HG03469 (cell line): ENCODE measurements at regions not wholly inside any gene's neighbourhood (a gene's known extent, or its start where the extent isn't known, plus 50 kb on each side); places are given as distances from the start of the nearest gene placed in this dataset.
"Not testable (repeated sequence)": the region's sequence is repeated elsewhere in the genome, so short reads cannot be mapped to it uniquely, and the experiment has no call there.

Experiments
- ATAC-seq: cut with Tn5 transposase; IDR thresholded peaks from one replicate; pipeline ENCODE4 v1.9.1; 2021; ENCODE audit warnings: mild to moderate bottlenecking, moderate library complexity, moderate number of reproducible peaks; ENCODE audit not compliant: unreplicated experiment

DNA sequence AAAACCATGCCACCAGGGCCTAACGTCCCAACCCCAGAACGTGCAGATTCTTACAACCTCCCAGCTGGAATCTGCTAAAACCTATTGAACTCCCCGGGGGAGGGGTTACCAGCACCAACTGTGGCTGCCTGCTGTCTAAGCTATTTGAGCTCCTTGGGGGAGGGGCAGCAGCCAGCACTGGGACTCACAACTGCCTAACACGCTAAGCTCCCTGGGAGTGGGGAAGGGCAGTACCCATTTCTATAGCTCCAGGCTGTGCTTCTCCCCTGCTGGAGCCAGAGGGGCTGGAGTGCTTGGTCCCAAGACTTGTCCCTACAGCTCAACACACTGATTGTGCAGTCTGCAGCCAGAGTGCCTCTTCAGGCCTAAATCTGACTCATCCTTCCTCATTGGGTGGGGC is 459.8 kb upstream of the FGF16 start:
- no peak for ATAC-seq

DNA sequence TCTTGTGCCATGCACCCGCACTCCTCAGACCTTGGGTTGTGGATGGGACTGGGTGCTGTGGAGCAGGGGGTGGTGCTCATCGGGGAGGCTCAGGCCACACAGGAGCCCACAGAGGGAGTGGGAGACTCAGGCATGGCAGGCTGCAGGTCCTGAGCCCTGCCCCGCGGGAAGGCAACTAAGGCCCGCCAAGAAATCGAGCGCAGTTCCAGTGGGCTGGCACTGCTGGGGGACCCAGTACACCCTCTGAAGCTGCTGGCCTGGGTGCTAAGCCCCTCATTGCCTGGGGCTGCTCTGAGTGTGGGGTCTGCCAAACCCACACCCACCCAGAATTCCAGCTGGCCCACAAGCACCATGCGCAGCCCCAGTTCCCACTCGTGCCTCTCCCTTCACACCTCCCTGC is 450.5 kb upstream of the FGF16 start:
- no peak for ATAC-seq

DNA sequence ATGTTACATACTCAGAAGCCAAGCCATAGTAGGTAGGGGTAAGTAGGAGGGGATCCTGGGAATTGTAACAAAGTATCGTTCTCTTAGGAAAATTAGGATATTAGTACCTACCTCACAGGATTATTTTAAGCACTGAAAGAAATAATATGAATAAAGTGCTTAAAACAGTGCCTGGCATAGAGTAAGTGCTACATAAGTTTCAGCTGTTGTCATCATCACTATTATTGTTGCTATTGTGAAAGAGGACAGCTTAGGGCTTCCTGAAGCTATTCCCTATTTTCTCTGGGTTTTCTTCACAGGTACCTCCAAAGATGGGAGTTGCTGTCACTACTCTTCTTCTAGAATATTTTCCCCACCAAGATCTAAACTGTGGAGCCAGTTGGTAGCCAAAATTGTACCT is 443.7 kb upstream of the FGF16 start:
- no peak for ATAC-seq

DNA sequence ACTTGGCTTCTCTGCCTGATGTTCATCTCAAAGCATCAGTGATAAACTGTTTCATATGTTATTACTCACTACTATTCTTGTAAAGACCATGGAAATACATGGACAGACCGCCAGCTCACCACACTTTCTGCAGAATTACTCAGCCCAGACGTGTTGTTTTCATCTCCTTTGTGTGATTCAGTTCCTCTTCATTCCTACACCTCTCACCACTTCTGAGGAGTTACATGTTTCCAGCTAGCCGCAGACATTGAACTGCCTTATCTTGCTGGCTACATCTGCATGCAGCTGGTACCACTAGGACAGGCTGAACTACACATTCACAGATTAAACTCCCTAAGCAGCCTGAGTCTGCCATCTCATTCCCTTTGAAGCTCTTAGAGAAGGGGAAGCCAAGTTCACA is 443.2 kb upstream of the FGF16 start:
- no peak for ATAC-seq

DNA sequence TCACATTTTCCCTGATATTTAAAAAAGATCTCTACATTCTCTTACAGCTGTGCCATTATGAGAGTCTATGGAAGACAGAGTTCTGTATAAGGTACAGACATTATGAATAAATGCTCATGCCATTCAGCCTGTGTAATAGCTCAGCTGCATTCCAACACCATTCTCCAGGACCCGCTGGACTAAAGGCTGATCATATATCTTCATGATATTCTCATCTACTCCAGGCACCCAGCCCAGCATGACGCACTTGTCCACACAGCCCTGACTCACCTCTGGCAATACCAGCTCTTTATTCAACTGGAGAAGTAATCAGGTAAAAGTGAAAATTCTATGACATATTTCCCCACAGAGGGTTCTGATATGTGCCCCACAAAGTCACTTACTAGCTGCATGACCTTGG is 437.5 kb upstream of the FGF16 start:
- no peak for ATAC-seq

DNA sequence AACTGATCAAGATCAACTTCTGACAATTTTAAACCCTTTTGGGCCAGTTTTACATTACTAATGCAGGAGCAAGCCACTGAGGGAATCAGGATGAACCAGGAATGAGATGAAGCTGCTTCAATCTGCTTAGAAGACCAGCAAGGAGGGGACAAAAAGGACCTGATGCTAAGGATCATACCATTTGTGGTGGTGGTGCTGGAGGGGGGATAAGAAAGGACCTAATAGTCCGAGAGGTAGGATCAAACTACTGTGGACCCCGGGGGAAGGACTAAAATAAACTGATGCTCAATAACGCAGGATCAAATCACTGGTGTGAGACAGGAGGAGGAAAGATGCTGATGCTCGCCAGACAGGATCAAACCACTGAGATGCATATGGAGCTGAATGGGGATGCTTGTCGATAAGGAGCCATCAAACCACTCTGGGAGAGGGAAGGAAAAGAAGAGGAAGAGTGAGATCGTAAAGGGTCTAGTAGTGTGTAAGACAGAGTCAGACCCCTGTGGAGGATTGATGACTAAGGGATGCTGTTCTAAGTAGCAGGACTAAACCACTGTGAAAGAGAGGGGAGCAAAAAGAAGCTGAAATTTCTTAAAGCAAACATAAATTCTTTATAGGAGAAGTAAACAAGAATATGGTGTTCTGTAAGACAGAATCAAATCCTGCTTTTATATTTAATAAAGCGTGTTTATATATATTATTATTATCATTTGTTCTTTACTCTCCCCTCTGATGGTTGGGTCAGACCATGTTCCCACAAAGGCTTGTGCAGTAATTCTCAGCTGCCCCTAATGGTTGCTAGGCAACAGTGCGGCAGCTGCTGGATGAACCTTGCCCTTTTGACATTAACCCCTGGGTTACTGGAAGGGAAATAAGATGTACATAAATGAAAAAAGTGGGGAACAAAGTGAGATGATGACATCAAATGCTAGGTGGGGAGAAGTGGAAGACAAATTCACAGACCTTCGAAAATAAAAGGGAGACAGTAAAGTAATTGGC is 432.5 kb upstream of the FGF16 start:
- no peak for ATAC-seq

DNA sequence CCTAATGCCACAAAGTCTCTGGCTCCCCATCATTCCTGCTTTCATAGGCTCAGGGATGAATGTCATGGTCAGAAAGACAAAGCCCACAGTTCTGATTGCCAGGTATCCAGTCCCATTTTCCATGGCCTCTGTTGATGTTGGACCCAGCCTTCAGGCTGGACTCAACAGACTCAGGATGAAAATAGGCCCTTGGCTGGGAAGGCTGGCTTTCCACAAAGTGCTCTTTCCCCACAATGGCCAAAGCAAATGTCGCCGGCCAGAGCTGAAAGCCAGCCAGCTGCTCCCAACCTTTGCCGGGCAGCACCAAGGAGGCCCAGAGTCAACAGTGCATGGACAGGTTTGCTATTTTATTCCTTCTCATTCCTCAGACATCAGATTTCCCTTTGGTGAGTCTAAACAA is 430.1 kb upstream of the FGF16 start:
- ATAC-seq = no peak

DNA sequence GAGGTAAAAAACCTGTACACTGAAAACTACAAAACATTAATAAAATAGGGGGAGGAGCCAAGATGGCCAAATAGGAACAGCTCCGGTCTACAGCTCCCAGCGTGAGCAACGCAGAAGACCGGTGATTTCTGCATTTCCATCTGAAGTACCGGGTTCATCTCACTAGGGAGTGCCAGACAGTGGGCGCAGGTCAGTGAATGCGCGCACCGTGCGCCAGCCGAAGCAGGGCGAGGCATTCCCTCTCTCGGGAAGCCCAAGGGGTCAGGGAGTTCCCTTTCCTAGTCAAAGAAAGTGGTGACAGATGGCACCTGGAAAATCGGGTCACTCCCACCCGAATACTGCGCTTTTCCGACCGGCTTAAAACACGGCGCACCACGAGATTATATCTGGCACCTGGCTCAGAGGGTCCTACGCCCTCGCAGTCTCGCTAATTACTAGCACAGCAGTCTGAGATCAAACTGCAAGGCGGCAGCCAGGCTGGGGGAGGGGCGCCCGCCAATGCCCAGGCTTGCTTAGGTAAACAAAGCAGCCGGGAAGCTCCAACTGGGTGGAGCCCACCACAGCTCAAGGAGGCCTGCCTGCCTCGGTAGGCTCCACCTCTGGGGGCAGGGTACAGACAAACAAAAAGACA is 400.9 kb upstream of the FGF16 start:
- ATAC-seq = not testable (repeated sequence)

DNA sequence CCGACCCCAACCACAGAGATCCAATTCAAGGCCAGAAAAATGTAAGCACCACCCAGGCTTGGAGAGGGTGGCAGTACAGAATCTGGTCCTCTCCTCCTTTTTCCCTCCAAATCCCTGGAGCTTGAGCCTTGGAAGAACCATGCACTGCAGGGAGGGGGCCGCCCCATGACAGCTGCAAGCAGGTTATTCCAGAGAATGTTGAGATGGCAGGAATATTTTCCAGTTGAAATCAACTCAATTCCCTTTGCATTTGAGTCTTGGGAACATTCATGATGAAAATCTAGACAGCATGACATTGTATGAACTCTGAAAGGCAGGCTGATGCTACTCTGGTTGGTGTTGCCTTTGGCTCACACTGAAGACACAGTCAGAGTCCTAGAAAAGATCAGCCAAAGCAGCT is 386.6 kb upstream of the FGF16 start:
- ATAC-seq = no peak

DNA sequence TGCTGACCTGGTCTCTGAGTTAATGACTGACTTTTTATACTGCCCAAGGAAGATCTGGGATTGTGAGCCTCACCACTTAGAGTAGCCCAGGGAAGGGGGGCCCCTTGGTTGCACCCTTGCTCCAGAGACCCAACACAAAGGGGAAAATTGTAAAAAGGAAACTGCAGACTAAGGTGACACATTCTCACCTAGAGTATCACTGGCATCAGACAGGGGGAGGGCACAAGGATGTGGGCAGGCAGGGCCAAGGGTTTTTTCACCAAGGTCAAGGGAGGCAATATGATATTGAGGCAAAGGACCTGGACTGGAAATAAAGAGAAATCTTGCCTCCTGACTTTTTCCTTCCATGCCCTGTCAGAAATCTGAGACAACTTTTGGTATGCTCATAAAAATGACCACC is 386.2 kb upstream of the FGF16 start:
- ATAC-seq = no peak

DNA sequence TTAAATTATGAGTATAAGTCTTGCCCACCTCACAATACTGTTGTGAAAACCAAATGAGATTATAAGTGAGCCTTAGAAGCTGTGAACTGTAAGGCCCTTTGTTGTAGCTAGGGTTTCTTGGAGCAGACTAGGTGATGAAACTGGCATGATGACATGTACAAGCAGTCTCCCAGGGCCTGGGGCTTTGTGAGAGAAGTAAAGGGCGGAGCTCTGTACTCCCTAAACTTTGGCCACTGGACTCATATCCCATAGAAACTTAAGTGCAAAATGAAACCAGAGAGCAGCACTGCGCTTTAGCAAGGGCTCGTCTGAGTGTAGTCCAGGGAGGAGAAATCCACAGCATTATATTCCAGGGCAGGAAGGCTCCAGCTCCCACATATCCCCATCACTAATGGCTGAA is 385.6 kb upstream of the FGF16 start:
- no peak for ATAC-seq

DNA sequence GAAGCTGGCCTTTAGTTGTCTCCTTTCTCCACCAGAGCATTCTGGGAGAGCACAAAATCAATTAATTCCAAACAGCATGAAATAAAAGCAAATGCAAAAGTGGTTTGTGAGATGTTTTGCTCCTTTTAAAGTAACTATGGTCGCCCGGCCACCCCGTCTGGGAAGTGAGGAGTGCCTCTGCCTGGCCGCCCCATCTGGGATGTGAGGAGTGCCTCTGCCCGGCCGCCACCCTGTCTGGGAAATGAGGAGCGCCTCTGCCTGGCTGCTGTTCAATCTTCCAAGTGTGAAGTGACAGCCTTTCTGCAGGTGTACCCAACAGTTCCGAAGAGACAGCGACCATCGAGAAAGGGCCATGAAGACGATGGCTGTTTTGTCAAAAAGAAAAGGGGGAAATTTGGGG is 381.3 kb upstream of the FGF16 start:
- no peak for ATAC-seq

DNA sequence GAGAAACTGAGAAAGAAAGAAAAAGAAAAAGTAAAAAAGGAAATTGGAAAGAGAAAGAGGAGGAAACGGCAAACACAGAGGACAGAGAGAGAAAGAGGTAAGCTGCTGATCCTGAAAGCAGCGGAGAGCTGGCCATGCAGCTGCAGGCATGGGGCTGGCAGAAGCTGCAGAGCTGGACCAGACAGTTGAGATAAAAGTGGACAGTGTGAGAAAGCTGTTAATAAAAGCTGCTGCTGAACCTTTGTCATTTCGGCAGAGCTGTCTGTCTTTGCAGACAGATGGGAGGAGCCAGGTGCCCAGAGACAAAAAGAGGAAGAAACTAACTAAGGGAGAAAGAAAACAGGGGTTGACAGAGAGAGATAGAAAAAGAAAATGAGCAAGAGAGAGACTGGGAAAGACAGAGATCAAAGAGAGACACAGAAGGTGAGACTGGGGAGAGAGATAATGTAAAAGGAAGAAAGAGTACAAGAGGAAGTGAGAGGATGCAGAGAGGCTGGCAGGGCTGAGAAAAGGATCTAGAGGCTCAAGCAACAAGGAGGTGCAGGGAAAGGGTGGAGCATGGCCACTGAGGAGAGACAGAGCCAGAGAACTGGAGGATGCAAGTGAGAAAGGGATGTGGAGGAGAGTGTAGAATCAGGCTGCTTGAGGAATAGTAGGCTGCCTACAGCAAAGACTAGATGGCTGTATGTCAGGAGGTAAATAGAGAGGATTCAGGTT is 376.8 kb upstream of the FGF16 start:
- no peak for ATAC-seq

DNA sequence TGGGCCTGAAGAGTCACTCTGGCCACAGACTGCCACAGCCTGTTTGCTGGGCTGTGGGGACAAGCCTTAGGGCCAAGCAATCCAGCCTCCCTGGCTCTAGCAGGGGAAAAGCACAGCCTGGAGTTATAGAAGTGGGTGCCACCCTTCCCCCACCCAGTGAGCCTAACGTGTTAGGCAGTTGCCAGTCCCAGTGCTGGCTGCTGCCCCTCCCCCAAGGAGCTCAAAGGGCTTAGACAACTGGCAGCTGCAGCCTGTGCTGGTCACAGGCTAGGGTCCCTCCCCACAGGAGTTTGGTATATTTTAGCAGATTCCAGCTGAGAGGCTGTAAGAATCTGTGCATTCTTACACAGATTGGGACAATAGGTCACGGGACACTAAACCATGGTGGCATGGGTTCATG is 370.3 kb upstream of the FGF16 start:
- no peak for ATAC-seq

DNA sequence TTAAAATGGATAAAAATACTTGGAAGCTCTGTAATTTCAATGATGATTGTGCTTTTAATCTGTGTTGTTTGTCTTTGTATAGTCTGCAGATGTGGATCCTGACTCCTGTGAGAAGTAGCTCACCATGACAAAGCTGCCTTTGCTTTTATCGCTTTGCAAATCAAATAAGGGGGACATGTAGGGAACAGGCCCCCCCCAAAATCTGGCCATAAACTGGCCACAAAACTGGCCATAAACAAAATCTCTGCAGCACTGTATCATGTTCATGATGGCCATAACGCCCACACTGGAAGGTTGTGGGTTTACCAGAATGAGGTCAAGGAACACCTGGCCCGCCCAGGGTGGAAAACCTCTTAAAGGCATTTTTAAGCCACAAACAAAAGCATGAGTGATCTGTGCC is 366.0 kb upstream of the FGF16 start:
- not testable (repeated sequence) for ATAC-seq

DNA sequence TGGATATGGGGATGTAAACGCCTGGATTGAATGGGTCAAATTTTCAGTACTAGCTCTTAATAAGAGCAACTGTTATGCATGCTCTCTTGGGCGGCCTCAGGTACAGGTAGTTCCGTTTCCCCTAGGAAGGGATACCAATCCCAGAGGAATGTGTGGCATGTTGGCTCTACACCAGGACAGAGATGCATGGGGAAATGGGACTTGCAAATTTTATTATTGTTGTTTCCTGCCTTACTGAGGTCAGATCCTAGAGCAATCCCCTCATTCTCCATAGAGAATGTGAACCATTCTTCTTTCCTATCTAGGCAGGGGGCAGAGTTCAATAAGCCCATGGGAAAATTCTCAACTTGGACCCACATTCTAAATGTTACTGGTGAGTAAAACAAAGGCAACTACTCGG is 361.8 kb upstream of the FGF16 start:
- no peak for ATAC-seq

DNA sequence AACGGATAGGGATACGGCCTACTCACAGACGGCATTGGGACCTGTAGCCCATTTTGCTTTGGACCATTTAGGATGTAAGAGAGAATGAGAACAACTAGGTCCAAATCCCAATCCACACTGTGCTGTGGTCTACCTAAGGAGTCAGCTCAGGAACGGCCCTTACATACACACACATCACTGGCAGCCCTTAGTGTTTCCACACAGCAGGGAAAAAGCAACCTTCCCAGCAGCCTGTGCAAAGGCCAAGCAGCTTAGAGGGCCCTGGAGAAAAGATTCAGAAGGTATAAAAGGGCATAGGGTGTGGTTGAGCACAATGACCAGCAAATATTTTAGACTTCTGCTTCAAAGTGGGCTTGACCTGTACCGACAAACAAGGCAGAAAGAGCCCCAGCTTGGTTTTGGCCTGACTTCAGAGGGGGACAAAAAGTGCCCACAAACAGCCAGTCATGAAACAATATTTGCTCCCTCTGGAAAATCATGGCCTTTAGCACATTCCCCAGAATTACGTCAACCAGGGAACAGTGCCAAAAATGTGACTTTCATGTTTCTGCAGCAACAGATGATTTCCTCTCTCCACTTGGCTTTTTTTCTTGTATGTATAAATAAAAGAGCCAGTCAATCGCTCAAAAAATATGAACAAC is 359.5 kb upstream of the FGF16 start:
- ATAC-seq = no peak

DNA sequence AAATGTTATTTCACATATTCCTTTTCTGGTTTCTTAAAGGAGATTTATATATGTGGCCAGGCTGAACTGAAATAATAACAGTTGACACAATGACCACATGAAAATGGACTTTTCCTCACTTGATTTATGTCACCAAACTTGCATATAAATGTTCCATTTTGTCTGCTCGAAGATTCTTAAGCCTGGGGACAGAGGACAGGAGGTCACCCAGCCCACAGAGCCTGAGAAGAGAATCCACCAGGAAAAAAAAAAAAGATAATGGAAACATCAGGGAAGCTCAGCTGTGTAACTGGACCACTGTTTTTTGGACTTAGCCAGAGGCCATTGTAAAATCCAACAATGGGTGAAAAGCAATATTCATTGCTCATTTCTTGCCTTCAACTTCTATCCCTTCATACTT is 359.0 kb upstream of the FGF16 start:
- no peak for ATAC-seq

DNA sequence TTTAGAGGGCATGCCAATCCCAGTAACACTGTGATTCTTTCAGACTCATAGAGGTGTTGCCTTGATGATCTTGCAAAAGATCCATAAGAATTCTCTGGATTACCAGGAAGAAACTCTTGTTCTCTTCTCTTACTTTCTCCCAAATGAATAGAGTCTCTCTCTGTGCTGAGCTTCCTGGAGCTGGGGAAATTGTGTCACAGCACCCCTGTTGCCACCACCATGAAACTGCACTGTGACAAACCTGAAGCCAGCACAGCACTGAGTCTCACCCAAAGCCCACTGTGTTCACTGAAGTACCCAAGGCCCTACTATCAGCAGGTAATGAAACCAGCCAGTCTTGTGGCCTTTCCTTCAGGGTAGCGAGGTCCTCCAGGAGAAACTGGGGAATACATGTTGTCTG is 332.7 kb upstream of the FGF16 start:
- ATAC-seq = no peak

DNA sequence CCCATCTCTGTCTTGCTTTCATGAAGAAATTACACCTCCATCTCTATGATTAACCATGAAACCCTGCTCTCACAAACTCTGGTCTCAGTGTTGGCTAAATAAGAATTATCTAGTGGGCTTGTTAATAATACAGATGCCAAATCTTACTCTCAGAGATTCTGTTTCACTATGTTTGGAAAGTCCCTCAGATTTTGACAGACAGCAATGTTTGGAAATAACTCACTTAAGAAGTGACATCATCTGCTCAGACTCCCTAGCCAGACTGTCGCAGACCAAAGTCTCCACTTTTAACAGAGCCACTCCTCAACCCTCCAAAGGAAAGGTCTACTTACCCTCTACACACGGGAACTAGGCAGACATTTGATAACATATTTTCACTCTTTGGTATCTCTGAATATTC is 328.5 kb upstream of the FGF16 start:
- ATAC-seq = no peak

DNA sequence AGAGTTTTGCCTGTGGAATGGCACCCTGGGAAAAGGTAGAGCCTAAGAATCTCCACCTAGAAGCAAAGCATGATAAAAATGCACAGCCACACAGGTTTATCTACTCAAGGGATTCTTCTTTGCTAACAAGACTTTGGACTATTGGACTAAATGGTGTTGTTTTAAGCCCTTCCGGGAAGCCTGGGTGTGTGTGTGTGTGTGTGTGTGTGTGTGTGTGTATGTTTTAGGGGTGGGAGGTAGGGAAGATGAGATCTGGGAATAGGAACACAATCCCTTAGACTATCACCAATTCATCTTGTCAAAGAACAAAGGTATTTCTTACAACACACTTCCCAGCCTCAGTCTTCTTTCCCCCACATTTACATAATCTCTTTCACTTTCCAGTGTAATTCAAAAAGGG is 327.5 kb upstream of the FGF16 start:
- ATAC-seq = no peak
